CD4-positive, CD25-positive, alpha-beta regulatory T cell (primary cell): ENCODE measurements at regions not wholly inside any gene's neighbourhood (a gene's known extent, or its start where the extent isn't known, plus 50 kb on each side); places are given as distances from the start of the nearest gene placed in this dataset.

Experiments used
- ATAC-seq, 2 donors: fragments of 150-1000 bp; cut with Tn5 transposase; one replicate each; pipeline ENCODE4 v1.10.0; 2021; ENCODE audit warnings: low read depth in 2 of 2, moderate number of reproducible peaks in 2 of 2, moderate library complexity in 1 of 2
- DNase-seq, 3 donors: peaks; one replicate each; pipeline versions ENCODE4 v3.0.0 to v3.0.0-alpha.2; 2012 to 2022; ENCODE audit warnings: mixed read lengths in 1 of 3
- H3K27ac ChIP-seq: one replicate; pipeline ENCODE4 v1.7.0; 2013; ENCODE audit warnings: mild to moderate bottlenecking, low read length; ENCODE audit not compliant: insufficient read depth, poor library complexity, severe bottlenecking
- H3K27me3 ChIP-seq: one replicate; pipeline ENCODE4 v1.7.0; 2013; ENCODE audit warnings: low read length; ENCODE audit not compliant: control insufficient read depth, insufficient read depth
- H3K36me3 ChIP-seq: one replicate; pipeline ENCODE4 v1.7.0; 2013; ENCODE audit warnings: mild to moderate bottlenecking, low read length, moderate library complexity; ENCODE audit not compliant: control insufficient read depth, insufficient read depth
- H3K4me1 ChIP-seq: 2 replicates; pipeline ENCODE4 v1.7.0; 2013; ENCODE audit warnings: mild to moderate bottlenecking, low read length; ENCODE audit not compliant: insufficient read depth, control insufficient read depth, poor library complexity, severe bottlenecking
- H3K4me3 ChIP-seq: one replicate; pipeline ENCODE4 v1.7.0; 2013; ENCODE audit warnings: low read depth, mild to moderate bottlenecking, low read length, moderate library complexity
- H3K9me3 ChIP-seq, 2 experiments: 1 replicate in 1 of 2; 2 replicates in 1 of 2; pipeline ENCODE4 v1.7.0; 2013; ENCODE audit warnings: low read length in 2 of 2, mild to moderate bottlenecking in 1 of 2, moderate library complexity in 1 of 2; ENCODE audit not compliant: control insufficient read depth in 2 of 2
- H3K27ac Mint-ChIP-seq, 3 donors: one replicate each; pipeline ENCODE4 v1.8.0; 2020 to 2022; ENCODE audit warnings: mild to moderate bottlenecking in 3 of 3, mixed read lengths in 3 of 3, moderate library complexity in 2 of 3
- H3K27me3 Mint-ChIP-seq: one replicate; pipeline ENCODE4 v1.8.0; 2022; ENCODE audit warnings: mild to moderate bottlenecking, mixed read lengths
- H3K36me3 Mint-ChIP-seq: one replicate; pipeline ENCODE4 v1.8.0; 2020; ENCODE audit warnings: mixed read lengths
- H3K4me1 Mint-ChIP-seq, 4 donors: one replicate each; pipeline ENCODE4 v1.8.0; 2020 to 2022; ENCODE audit warnings: mixed read lengths in 4 of 4, mild to moderate bottlenecking in 1 of 4
- H3K4me3 Mint-ChIP-seq, 4 donors: one replicate each; pipeline ENCODE4 v1.8.0; 2020 to 2022; ENCODE audit warnings: mild to moderate bottlenecking in 4 of 4, mixed read lengths in 4 of 4, moderate library complexity in 3 of 4
- H3K9me3 Mint-ChIP-seq, 7 donors: one replicate each; pipeline ENCODE4 v1.8.0; 2020 to 2022; ENCODE audit warnings: mixed read lengths in 7 of 7, mild to moderate bottlenecking in 3 of 7, moderate library complexity in 2 of 7

DNA sequence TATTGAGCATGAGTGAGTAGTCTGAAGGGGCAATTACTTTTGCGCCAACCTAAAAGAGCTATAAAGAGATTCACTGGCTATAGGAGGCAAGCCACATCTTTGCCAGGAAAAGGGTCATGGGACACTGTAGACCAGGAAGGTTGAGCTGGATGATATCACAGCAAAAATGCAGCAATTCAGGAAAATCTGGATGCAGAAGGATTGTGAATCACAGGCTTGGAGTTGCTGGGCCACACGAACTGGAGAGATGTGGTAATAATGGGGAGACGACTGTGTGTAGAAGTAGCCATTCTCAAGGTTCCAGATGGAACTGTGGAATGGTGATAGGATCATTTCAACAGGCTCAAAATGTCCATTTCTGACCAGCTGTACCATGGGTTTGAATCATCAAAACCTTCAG is 151.4 kb upstream of the DAAM1 start:
- no peaks in the 10 kb centered on the region for H3K36me3 Mint-ChIP-seq
- ATAC-seq, result no peak
- no peaks in the 10 kb centered on the region for H3K27me3 ChIP-seq
- no peaks in the 10 kb centered on the region for H3K4me1 Mint-ChIP-seq
- no peaks in the 10 kb centered on the region for H3K9me3 ChIP-seq
- no peaks in the 10 kb centered on the region for H3K4me1 ChIP-seq
- peaks cover 0 to 4% (median 2%) of the 10 kb centered on the region in 7 donors for H3K9me3 Mint-ChIP-seq
- H3K36me3 ChIP-seq, result no peaks in the 10 kb centered on the region
- DNase-seq, result no peak
- H3K4me3 Mint-ChIP-seq, result no peak overlapping the region
- no peak overlapping the region for H3K27ac Mint-ChIP-seq
- H3K27ac ChIP-seq, result no peak overlapping the region
- no peaks in the 10 kb centered on the region for H3K27me3 Mint-ChIP-seq
- H3K4me3 ChIP-seq, result no peak overlapping the region

- Histone ChIP-seq H3K27ac (no peak overlapping the region), H3K4me3 (no peak overlapping the region), H3K27me3 (no peaks in the 10 kb centered on the region), H3K9me3 (no peaks in the 10 kb centered on the region), H3K36me3 (no peaks in the 10 kb centered on the region), H3K4me1 (no peaks in the 10 kb centered on the region)
- H3K27me3 Mint-ChIP-seq, result no peaks in the 10 kb centered on the region
- no peak overlapping the region for H3K27ac Mint-ChIP-seq
- peaks cover 0 to 4% (median 2%) of the 10 kb centered on the region in 7 donors for H3K9me3 Mint-ChIP-seq
- no peak for ATAC-seq
- H3K4me1 Mint-ChIP-seq, result no peaks in the 10 kb centered on the region
- DNase-seq, result no peak
- H3K4me3 Mint-ChIP-seq, result no peak overlapping the region
- H3K36me3 Mint-ChIP-seq, result no peaks in the 10 kb centered on the region
Measured at GRCh38 chr14:59037620-59038019, 150.8 kb upstream of the DAAM1 start.

GRCh38 chr14:59038746-59039145 is 149.7 kb upstream of the DAAM1 start:
- Histone ChIP-seq H3K27me3 (no peaks in the 10 kb centered on the region), H3K4me1 (no peaks in the 10 kb centered on the region), H3K36me3 (no peaks in the 10 kb centered on the region), H3K27ac (no peak overlapping the region), H3K9me3 (no peaks in the 10 kb centered on the region), H3K4me3 (no peak overlapping the region)
- no peak overlapping the region for H3K27ac Mint-ChIP-seq
- no peak for DNase-seq
- H3K4me3 Mint-ChIP-seq, result no peak overlapping the region
- no peak for ATAC-seq
- no peaks in the 10 kb centered on the region for H3K27me3 Mint-ChIP-seq
- no peaks in the 10 kb centered on the region for H3K36me3 Mint-ChIP-seq
- peaks cover 0 to 6% (median 2%) of the 10 kb centered on the region in 7 donors for H3K9me3 Mint-ChIP-seq
- no peaks in the 10 kb centered on the region for H3K4me1 Mint-ChIP-seq

- Mint-ChIP-seq H3K9me3 (peaks cover 0 to 8% (median 2%) of the 10 kb centered on the region in 7 donors), H3K4me1 (no peaks in the 10 kb centered on the region), H3K36me3 (no peaks in the 10 kb centered on the region), H3K27ac (no peak overlapping the region), H3K27me3 (peaks cover 4% of the 10 kb centered on the region), H3K4me3 (no peak overlapping the region)
- no peaks in the 10 kb centered on the region for H3K36me3 ChIP-seq
- no peak overlapping the region for H3K4me3 ChIP-seq
- H3K9me3 ChIP-seq, result no peaks in the 10 kb centered on the region
- H3K27me3 ChIP-seq, result no peaks in the 10 kb centered on the region
- no peak for ATAC-seq
- H3K27ac ChIP-seq, result no peak overlapping the region
- H3K4me1 ChIP-seq, result no peaks in the 10 kb centered on the region
- DNase-seq, result no peak
Measured at GRCh38 chr14:59041308-59041707, 147.2 kb upstream of the DAAM1 start.

GRCh38 chr14:59044707-59045106 is 143.8 kb upstream of the DAAM1 start:
- Histone ChIP-seq H3K9me3 (no peaks in the 10 kb centered on the region), H3K27me3 (no peaks in the 10 kb centered on the region), H3K27ac (no peak overlapping the region), H3K4me3 (no peak overlapping the region), H3K36me3 (no peaks in the 10 kb centered on the region), H3K4me1 (no peaks in the 10 kb centered on the region)
- DNase-seq (no peak), ATAC-seq (no peak)
- no peaks in the 10 kb centered on the region for H3K4me1 Mint-ChIP-seq
- H3K9me3 Mint-ChIP-seq, result peaks cover 0 to 4% (median 0%) of the 10 kb centered on the region in 7 donors
- no peak overlapping the region for H3K4me3 Mint-ChIP-seq
- H3K27me3 Mint-ChIP-seq, result peaks cover 12% of the 10 kb centered on the region
- no peak overlapping the region for H3K27ac Mint-ChIP-seq
- no peaks in the 10 kb centered on the region for H3K36me3 Mint-ChIP-seq

DNA sequence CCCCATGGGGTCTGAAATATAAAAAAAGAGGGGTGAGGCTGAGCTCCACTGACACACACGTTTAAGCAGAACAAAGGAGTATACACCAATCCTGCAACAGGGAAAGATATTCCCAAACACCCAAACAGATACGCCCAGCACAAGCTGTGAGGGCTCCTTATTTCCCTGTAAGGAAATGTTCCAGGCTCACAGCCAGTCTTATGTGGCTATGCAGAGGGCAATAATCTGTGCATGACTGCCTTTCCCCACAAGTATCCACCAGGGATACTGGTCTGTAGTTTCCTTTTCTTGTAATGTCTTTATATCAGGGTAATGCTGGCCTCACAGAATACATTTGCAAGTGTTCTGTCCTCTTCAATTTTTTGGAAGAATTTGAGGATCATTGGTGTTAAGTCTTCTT is 141.7 kb upstream of the DAAM1 start:
- no peak overlapping the region for H3K27ac ChIP-seq
- Mint-ChIP-seq H3K9me3 (peaks cover 0 to 4% (median 1%) of the 10 kb centered on the region in 7 donors), H3K27ac (no peak overlapping the region), H3K27me3 (peaks cover 12% of the 10 kb centered on the region), H3K4me3 (no peak overlapping the region), H3K36me3 (no peaks in the 10 kb centered on the region), H3K4me1 (no peaks in the 10 kb centered on the region)
- no peaks in the 10 kb centered on the region for H3K9me3 ChIP-seq
- ATAC-seq (no peak), DNase-seq (no peak)
- peaks cover 3% of the 10 kb centered on the region for H3K27me3 ChIP-seq
- H3K4me3 ChIP-seq, result no peak overlapping the region
- H3K4me1 ChIP-seq, result no peaks in the 10 kb centered on the region
- H3K36me3 ChIP-seq, result no peaks in the 10 kb centered on the region

DNA sequence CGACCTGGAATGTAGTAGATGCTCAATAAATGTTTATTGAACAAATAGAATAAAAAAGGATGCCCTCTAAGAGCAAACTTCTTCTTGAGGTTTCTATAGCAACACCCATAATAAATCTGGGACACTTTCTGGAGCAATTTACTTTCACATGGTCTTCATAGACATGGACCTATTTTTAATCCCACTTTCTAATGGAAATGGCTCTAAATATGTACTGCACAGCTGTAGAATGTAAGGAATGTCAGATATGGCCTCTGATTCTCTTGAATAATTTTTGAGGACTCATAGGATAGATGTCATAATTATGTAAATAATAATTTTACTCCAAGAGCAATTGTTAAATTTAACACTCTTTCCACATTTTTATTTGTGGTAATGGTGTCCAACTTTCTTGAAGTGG is 133.5 kb upstream of the DAAM1 start:
- H3K4me3 ChIP-seq, result no peak overlapping the region
- H3K9me3 ChIP-seq, result peaks cover 0 to 3% of the 10 kb centered on the region in 2 experiments
- ATAC-seq (no peak), DNase-seq (no peak)
- no peak overlapping the region for H3K27ac ChIP-seq
- peaks cover 0 to 5% (median 1%) of the 10 kb centered on the region in 7 donors for H3K9me3 Mint-ChIP-seq
- no peak overlapping the region for H3K4me3 Mint-ChIP-seq
- H3K36me3 ChIP-seq, result no peaks in the 10 kb centered on the region
- no peak overlapping the region for H3K27ac Mint-ChIP-seq
- no peaks in the 10 kb centered on the region for H3K4me1 ChIP-seq
- H3K27me3 Mint-ChIP-seq, result peaks cover 9% of the 10 kb centered on the region
- H3K36me3 Mint-ChIP-seq, result no peaks in the 10 kb centered on the region
- peaks cover 3% of the 10 kb centered on the region for H3K27me3 ChIP-seq
- no peaks in the 10 kb centered on the region for H3K4me1 Mint-ChIP-seq

DNA sequence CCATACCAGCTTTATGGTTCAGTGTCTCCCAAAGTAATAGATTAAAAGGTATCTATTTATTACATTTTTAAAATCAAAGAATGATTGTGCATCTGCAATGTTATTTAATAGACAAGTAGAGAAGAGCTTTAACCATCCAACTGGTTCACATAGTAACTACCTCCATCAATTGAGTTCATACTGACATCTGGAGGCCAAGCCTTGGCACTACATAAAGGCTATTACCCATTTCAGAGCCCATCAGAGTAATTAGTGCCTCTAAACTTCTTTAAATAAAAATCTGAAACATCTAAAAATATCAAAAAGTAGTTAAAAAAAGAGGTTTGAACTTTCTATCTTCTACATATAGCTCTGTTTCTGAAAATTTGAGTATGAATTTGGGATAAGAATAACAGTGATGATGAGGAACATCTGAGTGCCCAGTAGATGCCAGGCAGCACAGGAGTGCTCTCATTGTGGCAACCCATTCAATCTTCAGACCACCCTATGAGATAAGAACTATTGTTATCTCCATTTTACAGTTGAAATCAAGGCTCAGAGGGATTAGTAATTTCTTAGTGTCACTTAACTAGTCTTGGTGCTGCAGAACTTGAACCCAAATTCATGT is 132.9 kb upstream of the DAAM1 start:
- H3K27ac ChIP-seq, result no peak overlapping the region
- H3K36me3 ChIP-seq, result no peaks in the 10 kb centered on the region
- Mint-ChIP-seq H3K4me1 (no peaks in the 10 kb centered on the region), H3K27ac (no peak overlapping the region), H3K9me3 (peaks cover 0 to 5% (median 1%) of the 10 kb centered on the region in 7 donors), H3K36me3 (no peaks in the 10 kb centered on the region), H3K27me3 (peaks cover 9% of the 10 kb centered on the region), H3K4me3 (no peak overlapping the region)
- no peak overlapping the region for H3K4me3 ChIP-seq
- H3K27me3 ChIP-seq, result peaks cover 2% of the 10 kb centered on the region
- ATAC-seq (no peak), DNase-seq (peak in 1 of 3 donors; percentile 39)
- H3K4me1 ChIP-seq, result no peaks in the 10 kb centered on the region
- H3K9me3 ChIP-seq, result peaks cover 0 to 3% of the 10 kb centered on the region in 2 experiments
